GM19467 (cell line): ENCODE measurements at regions not wholly inside any gene's neighbourhood (a gene's known extent, or its start where the extent isn't known, plus 50 kb on each side); places are given as distances from the start of the nearest gene placed in this dataset.
"Not testable (repeated sequence)": the region's sequence is repeated elsewhere in the genome, so short reads cannot be mapped to it uniquely, and the experiment has no call there.

Experiments used
- ATAC-seq: cut with Tn5 transposase; IDR thresholded peaks from one replicate; pipeline ENCODE4 v1.9.1; 2021; ENCODE audit warnings: mild to moderate bottlenecking, moderate library complexity; ENCODE audit not compliant: unreplicated experiment

DNA sequence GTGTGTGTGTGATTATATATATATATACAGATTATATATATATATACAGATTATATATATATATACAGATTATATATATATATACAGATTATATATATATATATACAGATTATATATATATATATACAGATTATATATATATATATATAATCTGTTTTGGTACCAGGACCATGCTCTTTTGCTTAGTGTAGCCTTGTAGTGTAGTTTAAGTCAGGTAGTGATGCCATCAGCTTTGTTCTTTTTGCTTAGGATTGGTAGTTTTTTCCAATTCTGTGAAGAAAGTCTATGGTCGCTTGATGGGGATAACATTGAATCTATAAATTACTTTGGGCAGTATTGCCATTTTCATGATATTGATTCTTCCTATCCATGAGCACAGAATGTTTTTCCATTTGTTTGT lies 318.5 kb upstream of the SETBP1 start:
- not testable (repeated sequence) for ATAC-seq

DNA sequence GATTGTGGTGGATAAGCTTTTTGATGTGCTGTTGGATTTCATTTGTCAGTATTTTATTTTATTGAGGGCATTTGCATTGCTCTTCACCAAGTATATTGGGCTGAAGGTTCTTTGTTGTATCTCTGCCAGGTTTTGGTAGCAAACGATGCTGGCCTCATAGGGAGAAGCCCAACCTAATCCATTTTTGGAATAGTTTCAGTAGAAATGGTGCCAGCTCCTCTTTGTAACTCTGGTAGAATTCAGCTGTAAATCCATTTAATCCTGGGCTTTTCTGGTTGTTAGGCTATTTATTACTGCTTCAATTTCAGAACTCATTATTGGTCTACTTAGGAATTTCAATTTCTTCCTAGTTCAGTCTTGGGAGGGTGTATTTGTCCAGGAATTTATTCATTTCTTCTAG lies 309.8 kb upstream of the SETBP1 start:
- ATAC-seq = no peak

DNA sequence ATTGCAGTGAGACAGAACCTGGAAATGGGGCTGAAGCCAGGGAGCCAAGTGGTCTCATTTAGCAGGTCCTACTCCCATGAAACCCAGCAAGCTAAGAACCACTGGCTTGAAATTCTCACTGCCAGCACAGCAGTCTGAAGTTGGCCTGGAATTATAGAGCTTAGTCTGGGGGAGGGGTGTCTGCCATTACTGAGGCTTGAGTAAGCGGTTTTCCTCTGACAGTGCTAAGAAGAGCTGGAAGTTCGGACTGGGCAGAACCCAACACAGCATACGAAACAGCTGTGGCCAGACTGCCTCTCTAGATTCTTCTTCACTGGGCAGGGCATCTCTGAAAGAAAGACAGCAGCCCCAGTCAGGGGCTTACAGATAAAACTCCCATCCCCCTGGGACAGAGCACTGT lies 305.7 kb upstream of the SETBP1 start:
- ATAC-seq = no peak

DNA sequence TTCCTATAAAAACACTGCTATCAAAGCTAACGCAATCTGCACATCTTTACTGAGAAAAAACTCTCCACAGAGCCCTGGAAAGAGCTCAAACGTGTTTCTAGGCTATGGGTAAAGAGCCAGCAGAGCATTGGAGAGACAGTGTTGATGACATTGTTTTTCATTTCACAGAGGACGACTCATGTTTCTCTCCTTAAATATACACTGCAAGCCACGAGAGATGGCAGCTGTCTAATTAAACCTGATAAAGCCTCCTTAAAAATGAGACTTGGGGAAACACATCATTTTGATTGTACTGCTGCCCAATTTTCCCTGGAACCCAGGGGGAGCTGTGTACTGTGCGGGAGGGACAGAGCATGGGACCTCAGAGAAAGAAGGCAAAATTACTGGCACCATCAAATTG lies 294.3 kb upstream of the SETBP1 start:
- no peak for ATAC-seq

DNA sequence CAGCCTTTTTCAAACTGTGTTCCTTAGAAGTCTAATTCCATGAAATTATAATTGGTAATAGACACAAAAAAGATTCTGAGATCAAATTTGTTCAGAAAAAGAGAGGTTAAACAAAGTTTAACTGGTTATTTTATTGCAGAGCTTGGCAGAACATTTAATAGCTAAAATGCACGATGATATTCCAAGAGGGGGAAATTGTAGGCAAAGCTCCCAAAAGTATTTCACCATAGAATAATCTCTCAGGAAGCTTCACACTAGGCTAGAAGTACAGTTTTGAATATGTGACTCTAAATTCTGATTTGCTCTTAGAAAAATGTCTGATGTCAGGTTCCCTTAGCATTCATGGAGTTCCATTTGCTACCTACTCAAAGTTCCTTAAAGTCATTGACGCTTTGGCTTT lies 292.4 kb upstream of the SETBP1 start:
- no peak for ATAC-seq

DNA sequence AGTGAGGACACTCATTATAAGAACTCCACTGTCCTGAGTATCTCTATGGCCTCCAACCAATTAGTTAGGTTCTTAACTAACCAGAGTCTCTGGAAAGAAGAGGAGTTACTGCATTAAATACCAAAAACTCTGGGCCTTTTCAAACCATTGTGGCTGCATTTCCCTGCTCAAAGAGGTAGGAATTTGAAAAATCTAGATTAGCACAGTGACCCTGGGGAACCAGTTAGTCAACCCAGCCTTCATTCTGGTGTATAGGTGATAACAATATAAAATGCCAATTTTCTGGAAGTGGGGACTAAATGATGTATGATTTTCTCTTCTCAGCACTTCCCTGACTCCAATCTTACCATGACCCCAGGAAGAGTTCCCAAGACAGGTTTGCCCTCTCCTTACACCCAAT lies 287.8 kb upstream of the SETBP1 start:
- no peak for ATAC-seq

DNA sequence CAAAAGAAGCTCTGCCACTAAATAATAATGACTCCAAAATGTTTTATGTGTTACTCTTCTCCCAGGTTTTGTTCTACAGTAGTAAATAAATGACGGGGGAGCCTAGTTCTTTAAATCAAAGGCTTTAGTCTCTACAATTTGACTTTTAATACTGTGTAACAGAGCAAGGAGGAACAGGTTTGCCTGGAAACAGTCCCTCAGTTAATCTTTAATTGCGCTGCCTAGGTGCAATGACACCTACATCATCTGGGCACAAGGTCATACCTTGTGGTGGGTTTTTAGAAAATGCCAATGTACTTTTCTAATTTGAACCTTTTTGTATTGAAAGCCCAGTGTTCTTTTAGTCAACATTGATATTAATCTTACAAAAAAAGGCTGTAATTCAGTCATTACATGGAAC lies 287.3 kb upstream of the SETBP1 start:
- ATAC-seq = no peak

DNA sequence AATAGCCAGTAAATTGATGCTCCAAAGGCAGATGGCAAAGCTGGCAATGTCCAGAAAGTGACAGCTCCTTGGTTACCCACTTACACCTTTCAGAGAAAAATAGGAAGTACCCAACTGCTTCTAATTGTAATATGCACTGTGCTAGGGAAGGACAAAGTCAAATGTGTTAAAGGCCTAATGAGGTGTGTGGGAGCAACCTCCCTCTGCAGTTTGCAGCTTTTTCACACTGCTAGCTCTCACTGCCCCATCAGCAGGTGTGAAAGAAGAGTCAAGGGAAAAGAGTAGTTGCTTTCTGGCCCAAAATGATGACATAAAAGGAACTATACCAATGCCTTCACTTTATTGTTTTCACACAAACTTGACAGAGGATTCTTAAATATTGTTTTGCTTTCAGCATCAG lies 284.1 kb upstream of the SETBP1 start:
- ATAC-seq = no peak

DNA sequence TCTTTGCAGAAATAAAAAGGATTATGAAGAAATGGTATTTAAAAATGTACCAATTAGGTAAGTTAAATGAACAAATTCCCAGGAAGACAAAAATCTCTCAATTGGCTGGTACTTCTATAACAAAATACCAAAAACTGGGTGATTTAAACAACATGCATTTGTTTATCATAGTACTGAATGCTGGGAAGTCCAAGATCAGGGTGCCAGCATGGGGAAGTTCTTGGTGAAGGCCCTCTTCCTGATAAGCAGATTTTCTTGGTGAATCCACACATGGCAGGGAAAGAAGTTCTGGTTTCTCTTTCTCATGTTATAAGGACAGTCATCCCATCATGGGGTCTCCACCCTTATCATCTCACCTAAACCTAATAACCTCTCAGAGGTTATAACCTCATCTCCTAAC lies 271.6 kb upstream of the SETBP1 start:
- no peak for ATAC-seq

DNA sequence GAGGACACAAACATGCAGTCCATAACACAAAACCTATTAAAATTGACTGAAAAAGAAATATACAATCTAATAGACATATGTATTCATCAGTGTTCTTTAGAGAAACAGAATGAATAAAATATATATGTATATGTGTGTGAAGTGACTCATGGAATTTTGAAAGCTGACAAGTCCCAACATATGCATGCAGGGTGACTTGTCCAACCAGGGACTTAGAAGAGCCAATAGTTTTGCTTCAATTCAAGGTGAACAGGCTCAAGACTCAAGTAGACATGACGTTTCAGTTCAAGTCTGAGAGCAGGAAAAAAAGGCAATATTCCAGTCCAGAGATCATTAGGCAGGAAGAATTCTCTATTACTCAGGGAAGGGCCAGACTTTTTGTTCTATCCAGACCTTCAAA lies 271.2 kb upstream of the SETBP1 start:
- no peak for ATAC-seq

DNA sequence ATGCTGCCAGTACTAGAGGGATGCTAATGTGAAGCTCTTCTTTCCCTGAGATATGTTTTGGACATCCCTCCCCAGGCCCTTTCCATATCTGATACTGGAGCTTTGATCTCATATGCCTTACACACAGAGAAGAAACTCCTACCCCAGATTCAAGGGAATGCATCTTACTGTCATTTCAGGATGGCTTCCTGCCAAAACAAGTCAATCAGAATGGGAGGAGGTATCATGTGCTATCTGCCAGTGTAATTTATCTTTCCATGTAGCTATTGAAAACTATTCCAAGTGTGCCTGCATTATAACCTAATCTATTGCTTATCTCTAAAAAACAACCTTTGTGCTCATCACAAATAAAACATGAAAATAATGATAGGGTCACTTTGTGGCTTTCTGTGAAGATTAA lies 269.9 kb upstream of the SETBP1 start:
- no peak for ATAC-seq

DNA sequence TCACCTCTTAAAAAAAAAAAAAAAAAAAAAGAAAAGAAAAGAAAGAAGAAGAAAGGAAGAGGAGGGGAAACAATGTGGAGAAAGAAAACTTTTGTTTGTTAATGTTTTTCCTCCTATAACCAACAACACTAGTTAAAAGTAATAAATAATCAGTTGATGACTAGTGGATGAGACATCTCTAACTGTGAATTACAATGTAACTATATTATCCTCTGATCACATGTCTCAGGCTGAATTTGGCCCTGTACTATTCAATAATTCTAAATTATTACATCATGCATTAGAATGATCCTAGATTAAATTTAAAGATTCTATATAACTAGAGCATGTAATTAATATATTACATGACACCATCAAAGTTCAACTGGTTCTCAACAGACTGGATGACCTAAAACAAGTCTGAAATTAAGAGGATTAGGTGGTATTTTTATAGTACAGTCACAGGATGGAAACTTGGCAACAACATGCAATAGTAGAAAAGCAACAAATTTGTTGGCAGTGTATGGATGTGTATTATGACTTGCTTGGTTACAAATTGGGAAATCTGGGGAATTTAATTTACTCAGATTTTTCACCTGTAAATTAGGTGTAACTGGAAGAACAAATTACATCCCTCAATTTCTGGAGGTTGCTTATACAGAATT lies 269.3 kb upstream of the SETBP1 start:
- no peak for ATAC-seq

DNA sequence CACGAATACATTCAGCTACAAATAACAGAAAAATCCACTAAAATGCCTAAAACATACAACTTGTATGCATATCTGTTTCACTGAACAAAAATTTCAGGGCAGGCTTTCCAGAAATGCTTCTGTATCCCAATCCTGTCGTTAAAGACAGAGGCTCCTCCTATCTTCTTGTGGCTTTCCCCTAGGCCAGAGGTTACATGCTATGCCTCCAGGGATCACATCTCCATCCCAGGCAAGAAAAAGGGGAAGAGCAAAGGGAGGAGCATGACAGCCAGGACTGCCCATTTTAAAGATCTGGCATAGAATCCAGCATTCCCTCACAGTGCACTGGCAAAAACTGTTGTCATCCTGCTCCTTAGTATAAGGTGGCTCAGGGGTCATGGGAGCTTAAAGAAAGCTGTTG lies 268.7 kb upstream of the SETBP1 start:
- no peak for ATAC-seq

DNA sequence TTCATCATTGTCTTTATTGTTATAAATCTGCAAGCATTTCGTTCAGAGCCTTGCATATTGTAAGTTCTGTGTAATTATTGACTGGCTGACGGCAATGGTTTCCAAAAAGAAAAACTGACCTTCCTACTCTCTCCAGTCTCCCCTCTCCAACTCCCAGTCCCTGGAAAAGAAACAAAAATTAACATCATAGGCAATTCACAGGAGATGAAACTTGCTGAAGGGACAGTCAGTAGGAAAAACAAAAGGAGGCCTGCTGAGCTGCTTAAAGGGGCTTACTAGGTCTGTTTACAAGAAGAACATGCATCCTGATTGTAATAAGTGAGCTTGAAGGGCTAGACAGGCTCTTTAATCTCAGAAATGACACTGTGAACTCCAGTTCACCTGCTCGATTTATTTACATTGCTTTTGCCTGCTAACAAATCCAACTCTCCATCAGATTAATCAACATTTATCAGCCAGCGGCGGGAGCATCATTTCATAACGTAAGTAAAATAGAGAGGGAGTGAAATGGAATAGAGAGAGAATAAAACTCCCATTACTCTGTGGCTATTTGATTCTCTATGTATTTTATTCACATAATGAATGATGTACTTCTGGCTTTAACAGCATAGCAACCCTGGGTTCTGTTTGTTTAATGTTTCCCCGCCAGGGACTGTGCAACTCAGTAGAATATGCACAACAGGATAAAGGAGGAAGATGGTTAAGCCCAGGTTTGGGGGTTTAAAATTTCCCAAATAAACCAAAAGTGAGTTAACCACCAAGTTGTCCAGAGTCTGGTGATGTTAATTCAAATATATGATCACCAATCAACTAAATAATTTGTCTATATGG lies 256.7 kb upstream of the SETBP1 start:
- ATAC-seq = no peak

DNA sequence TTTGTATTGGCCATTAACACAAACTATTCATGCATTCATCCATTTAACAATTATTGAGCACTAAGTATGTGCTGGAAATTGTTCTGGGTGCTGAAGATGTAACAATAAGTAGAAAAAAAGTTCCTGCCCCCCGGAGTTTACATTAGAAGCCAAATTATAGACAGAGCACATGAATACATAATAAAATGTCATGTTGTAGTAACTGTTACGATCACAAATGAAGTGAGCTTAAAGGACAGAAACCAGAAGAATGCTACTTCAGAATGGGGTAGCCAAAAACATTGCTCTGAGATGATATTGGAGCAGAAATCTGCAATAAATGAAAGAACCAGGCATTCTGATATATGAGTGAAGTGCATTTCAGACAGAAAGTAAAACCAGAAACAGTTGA lies 256.0 kb upstream of the SETBP1 start:
- ATAC-seq = no peak

DNA sequence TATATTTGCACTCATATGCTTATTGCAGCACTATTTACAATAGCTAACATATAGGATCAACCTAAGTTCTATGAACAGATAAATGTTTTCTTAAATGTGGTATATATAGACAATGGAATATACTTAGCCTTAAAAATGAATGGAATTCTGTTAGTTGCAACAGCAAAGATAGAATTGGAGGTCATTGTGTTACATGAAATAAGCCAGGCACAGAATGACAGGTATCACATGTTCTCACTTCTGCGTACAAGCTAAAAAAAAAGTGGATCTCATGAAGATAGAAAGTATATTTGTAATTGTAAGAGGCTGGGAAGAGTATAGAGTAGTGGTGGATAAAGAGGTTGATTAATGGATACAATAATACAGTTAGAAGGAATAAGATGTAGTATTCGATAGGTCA lies 255.5 kb upstream of the SETBP1 start:
- no peak for ATAC-seq

DNA sequence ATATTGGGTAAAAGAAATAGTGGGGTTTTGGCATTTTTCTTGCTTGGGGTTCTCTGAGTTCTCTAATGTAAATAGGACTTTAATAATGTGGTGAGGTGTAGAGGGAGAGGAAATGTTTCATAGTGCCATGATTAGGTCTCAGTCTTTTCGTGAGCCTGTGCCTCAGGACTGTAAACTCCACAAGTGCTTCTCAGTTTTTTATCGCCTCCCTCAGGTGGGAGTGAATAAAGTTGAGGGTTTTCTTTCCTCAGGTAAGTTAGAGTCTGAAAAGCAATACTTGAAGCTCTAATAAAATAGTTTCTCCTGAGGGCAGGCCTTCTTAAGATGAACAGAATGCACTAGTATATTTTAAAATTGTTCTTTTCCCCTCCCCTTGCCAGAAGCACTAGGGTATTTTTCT lies 243.1 kb upstream of the SETBP1 start:
- no peak for ATAC-seq

DNA sequence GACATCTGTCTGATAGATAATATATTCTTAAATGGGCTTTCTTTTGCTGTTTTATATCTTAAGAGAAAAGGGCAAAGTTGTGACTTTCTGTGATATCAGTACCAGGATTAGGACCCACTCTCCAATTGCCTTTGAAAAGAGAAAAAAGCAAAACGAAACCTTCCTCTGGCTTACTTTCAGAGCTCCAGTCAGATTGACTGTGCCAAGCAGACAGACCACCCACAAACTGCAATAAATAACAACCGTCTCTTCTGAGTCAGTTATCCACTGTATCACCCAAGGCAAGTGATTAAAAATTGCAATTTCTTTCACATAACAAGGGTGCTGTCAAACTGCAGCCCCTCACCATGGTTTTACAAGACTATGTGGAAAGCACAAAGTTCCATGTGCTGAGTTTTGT lies 230.5 kb upstream of the SETBP1 start:
- no peak for ATAC-seq

DNA sequence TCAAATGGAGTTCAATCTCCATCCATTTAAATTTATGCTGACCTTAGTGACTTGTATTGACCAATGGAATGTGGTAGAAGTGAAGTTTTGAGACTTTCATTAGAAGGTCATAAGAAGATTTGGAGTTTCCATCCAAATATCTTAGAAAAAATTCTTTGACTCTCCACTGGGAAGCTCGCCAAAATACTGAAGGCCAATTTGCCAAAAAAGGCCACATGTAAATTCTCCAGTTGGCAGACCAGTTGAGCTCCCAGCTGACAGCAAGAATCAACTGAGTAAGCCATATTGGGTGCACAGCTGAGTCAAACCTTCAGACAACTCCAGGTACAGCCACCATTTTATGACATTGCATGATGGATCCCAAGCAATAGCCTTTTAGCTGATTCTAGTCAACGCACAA lies 228.3 kb upstream of the SETBP1 start:
- no peak for ATAC-seq

DNA sequence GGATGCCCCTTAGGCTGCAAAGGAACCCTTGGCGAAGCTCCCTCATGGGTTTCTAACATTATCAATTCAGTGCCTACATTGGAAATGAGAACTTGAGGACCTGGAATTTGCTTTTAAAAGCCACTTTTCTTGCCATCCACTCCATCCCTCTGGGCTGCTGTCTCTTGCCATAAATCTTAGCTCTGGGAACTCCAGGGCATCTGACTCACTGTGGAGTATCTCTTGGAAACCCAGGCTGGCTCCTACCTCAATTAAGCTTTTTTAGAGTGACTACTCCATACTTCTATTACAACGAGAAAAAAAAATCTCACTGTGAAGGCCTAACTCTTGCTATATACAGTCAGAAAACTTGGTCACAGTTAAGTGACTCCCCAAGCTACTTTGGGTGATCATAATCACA lies 227.2 kb upstream of the SETBP1 start:
- no peak for ATAC-seq

DNA sequence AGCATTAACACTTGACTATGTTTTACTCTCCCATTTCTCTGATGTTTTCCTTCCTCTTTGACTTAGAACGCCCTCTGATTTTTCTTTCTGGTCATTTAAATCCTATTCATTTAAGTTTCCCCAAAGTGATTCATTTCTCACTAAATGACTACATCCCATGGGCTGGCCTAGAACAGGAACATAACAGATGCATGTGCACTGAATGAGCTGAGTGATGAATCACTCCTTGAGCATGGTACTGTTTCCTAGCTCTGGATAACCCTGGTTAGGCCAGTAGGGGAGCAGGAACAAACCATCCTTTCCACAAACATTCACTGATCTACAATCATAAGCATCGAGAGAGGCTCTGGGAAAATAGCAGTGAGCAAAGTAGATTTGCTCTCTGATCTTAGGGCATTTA lies 221.9 kb upstream of the SETBP1 start:
- no peak for ATAC-seq

DNA sequence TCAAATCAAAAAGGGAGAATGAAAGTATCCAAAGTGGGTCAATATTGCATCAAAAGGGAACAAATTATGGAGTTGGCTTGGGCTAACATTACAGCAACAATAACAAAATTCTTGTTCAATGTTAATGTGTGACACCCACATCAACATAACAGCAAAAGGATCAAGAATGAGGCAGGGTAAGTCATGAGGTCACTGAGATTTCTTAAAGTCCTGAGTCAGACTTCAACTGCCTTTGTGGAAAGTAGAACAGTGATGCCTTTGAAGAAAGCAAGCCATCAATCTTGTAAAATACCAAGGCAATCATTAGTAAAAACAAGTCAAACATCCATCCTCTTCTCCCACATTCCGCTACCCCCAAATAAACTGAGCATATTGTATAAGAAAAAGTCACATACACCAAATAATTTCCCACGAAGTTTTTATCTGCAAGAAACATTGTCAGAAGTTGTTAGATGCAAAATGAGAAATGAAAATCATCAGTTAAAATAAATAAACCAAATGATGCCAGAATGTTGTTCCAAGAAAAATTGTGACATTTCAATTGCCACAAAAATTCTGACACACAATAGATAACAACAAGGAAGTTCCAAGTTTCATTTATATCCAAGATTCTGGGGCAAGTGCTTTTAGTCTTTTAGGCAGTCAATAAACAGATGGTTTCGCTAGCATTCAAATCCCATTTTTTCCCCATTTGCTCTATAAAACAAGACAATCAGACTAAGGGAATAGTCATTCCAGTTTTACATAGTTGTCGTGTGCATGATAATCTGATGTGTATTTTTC lies 216.1 kb upstream of the SETBP1 start:
- no peak for ATAC-seq
